Neural progenitor cell (in vitro differentiated cells): ENCODE measurements at regions not wholly inside any gene's neighbourhood (a gene's known extent, or its start where the extent isn't known, plus 50 kb on each side); places are given as distances from the start of the nearest gene placed in this dataset.

ENCODE experiments used
- EZH2 ChIP-seq: fragments of 200-600 bp; sonication (generic); IDR thresholded peaks from 2 replicates; pipeline ENCODE4 v1.6.1; 2017; ENCODE audit warnings: antibody characterized with exemption, mild to moderate bottlenecking, moderate library complexity
- TF ChIP-seq, protein P1 (sequence below): fragments of 200-600 bp; sonication (generic); IDR thresholded peaks from 2 replicates; pipeline ENCODE4 v1.5.1; 2017; ENCODE audit warnings: antibody characterized with exemption, mild to moderate bottlenecking

DNA sequence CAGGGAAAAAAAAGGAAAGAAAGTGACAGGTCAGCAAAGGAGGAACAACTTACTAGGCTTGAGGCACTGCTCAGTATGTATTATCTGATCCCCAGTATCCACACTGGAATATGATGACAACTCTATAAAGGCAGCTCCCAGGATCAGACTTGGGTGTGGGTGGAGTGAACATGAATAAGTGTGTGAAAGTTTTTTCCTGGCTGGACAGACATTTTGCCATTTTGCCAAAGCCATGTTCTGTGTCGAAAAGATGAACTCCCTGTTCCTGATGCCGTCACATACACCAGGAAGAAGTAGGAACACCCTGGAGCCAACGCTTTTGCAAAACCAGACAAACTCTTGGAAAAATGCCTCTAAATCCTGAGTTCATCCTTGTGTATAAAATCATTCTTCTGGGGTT is 143.2 kb upstream of the MEOX2 start:
- no peak for TF ChIP-seq EZH2
- TF ChIP-seq, protein P1, sequence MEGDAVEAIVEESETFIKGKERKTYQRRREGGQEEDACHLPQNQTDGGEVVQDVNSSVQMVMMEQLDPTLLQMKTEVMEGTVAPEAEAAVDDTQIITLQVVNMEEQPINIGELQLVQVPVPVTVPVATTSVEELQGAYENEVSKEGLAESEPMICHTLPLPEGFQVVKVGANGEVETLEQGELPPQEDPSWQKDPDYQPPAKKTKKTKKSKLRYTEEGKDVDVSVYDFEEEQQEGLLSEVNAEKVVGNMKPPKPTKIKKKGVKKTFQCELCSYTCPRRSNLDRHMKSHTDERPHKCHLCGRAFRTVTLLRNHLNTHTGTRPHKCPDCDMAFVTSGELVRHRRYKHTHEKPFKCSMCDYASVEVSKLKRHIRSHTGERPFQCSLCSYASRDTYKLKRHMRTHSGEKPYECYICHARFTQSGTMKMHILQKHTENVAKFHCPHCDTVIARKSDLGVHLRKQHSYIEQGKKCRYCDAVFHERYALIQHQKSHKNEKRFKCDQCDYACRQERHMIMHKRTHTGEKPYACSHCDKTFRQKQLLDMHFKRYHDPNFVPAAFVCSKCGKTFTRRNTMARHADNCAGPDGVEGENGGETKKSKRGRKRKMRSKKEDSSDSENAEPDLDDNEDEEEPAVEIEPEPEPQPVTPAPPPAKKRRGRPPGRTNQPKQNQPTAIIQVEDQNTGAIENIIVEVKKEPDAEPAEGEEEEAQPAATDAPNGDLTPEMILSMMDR, result no peak
